Neural cell (in vitro differentiated cells): ENCODE measurements at regions not wholly inside any gene's neighbourhood (a gene's known extent, or its start where the extent isn't known, plus 50 kb on each side); places are given as distances from the start of the nearest gene placed in this dataset.

Experiments used
- CTCF ChIP-seq: fragments of 450-650 bp; IDR thresholded peaks from 2 replicates; pipeline ENCODE4 v1.5.1; 2014; ENCODE audit warnings: antibody characterized with exemption, mild to moderate bottlenecking, moderate library complexity; ENCODE audit not compliant: poor library complexity, severe bottlenecking
- EP300 ChIP-seq: fragments of 450-650 bp; conservative IDR thresholded peaks from 2 replicates; pipeline ENCODE4 v1.6.1; 2014; ENCODE audit warnings: antibody characterized with exemption, mild to moderate bottlenecking, moderate library complexity; ENCODE audit not compliant: poor library complexity, severe bottlenecking
- MXI1 ChIP-seq: fragments of 450-650 bp; conservative IDR thresholded peaks from 2 replicates; pipeline ENCODE4 v1.6.1; 2014; ENCODE audit warnings: antibody characterized with exemption, mild to moderate bottlenecking; ENCODE audit not compliant: poor library complexity, severe bottlenecking
- RAD21 ChIP-seq: fragments of 450-650 bp; conservative IDR thresholded peaks from 2 replicates; pipeline ENCODE4 v1.6.1; 2014; ENCODE audit warnings: antibody characterized with exemption, mild to moderate bottlenecking, moderate library complexity
- REST ChIP-seq: IDR thresholded peaks from 2 replicates; pipeline ENCODE4 v1.6.1; 2012; ENCODE audit warnings: borderline replicate concordance
- TAF1 ChIP-seq: IDR thresholded peaks from 2 replicates; pipeline ENCODE4 v1.6.1; 2012; ENCODE audit warnings: low read depth

GRCh38 chr14:22382955-22383354 is 206.1 kb downstream of the DAD1 start:
- TF ChIP-seq CTCF (no peak), RAD21 (no peak), TAF1 (no peak), REST (no peak), EP300 (no peak), MXI1 (no peak)
